ENCODE measurements at regions not wholly inside any gene's neighbourhood (a gene's known extent, or its start where the extent isn't known, plus 50 kb on each side); places are given as distances from the start of the nearest gene placed in this dataset.

- H3K4me3 ChIP-seq (replicated peaks in 1 of 2; ENCODE audit: low read depth in 2 of 2, low read length in 2 of 2): no peak overlapping the region
- no peak for TF ChIP-seq CTCF (IDR thresholded peaks at IDR 0.05; ENCODE audit: low read depth, low read length)
- DNase-seq (ENCODE audit: low read depth in 2 of 2): peak; percentile 13 to 81
Observed at GRCh38 chr16:79653373-79653891, 52.9 kb upstream of the MAF start.

GRCh38 chr16:79651363-79651762, 50.8 kb upstream of the MAF start:
- no peak overlapping the region for H3K4me3 ChIP-seq (replicated peaks in 1 of 2; ENCODE audit: low read depth in 2 of 2, low read length in 2 of 2)
- peak; percentile 69 to 75 for DNase-seq (ENCODE audit: low read depth in 2 of 2)
- no peak for TF ChIP-seq CTCF (IDR thresholded peaks at IDR 0.05; ENCODE audit: low read depth, low read length)
